H9 (cell line): ENCODE measurements at regions not wholly inside any gene's neighbourhood (a gene's known extent, or its start where the extent isn't known, plus 50 kb on each side); places are given as distances from the start of the nearest gene placed in this dataset.

ENCODE experiments used
- DNase-seq: peaks from one replicate; pipeline ENCODE4 v3.0.0-alpha.2; 2017
- H2AFZ ChIP-seq: one replicate; pipeline ENCODE4 v1.6.1; 2013; ENCODE audit warnings: mild to moderate bottlenecking, low read length, control low read depth, moderate library complexity
- H2AK5ac ChIP-seq: 2 replicates; pipeline ENCODE4 v1.6.1; 2013; ENCODE audit warnings: low read length, control low read depth, mixed read lengths; ENCODE audit not compliant: insufficient read length
- H2BK120ac ChIP-seq: one replicate; pipeline ENCODE4 v1.6.1; 2013; ENCODE audit warnings: low read depth, mild to moderate bottlenecking, low read length, control low read depth, inconsistent platforms; ENCODE audit not compliant: poor library complexity, severe bottlenecking
- H2BK12ac ChIP-seq: 2 replicates; pipeline ENCODE4 v1.6.1; 2013; ENCODE audit warnings: low read length, control low read depth, mixed read lengths, low read depth; ENCODE audit not compliant: insufficient read length
- H2BK15ac ChIP-seq: 2 replicates; pipeline ENCODE4 v1.6.1; 2013; ENCODE audit warnings: low read depth, low read length, control low read depth
- H2BK20ac ChIP-seq: one replicate; pipeline ENCODE4 v1.6.1; 2013; ENCODE audit warnings: low read depth, mild to moderate bottlenecking, low read length, control low read depth, inconsistent platforms; ENCODE audit not compliant: poor library complexity, severe bottlenecking
- H2BK5ac ChIP-seq: 2 replicates; pipeline ENCODE4 v1.6.1; 2013; ENCODE audit warnings: low read length, control low read depth, mixed read lengths; ENCODE audit not compliant: insufficient read length
- H3K14ac ChIP-seq: 2 replicates; pipeline ENCODE4 v1.6.1; 2013; ENCODE audit warnings: low read length, control low read depth; ENCODE audit not compliant: insufficient read depth
- H3K18ac ChIP-seq: 2 replicates; pipeline ENCODE4 v1.6.1; 2013; ENCODE audit warnings: low read depth, mild to moderate bottlenecking, mixed read lengths, low read length, control low read depth; ENCODE audit not compliant: insufficient read length
- H3K23ac ChIP-seq: 2 replicates; pipeline ENCODE4 v1.6.1; 2013; ENCODE audit warnings: low read length, control low read depth, mixed read lengths, low read depth; ENCODE audit not compliant: insufficient read length
- H3K23me2 ChIP-seq: 2 replicates; pipeline ENCODE4 v1.6.1; 2013; ENCODE audit warnings: low read depth, mild to moderate bottlenecking, mixed read lengths, low read length, control low read depth; ENCODE audit not compliant: insufficient read length, poor library complexity, severe bottlenecking
- H3K27ac ChIP-seq: 2 replicates; pipeline ENCODE4 v1.5.1; 2013; ENCODE audit warnings: low read length, control low read depth, mixed read lengths, low read depth; ENCODE audit not compliant: insufficient read length
- H3K27me3 ChIP-seq: 2 replicates; pipeline ENCODE4 v1.6.1; 2013; ENCODE audit warnings: low read length, control low read depth, inconsistent platforms; ENCODE audit not compliant: insufficient read depth
- H3K4ac ChIP-seq: 2 replicates; pipeline ENCODE4 v1.6.1; 2013; ENCODE audit warnings: low read depth, mild to moderate bottlenecking, control low read depth, inconsistent platforms, low read length, moderate library complexity
- H3K4me1 ChIP-seq: 2 replicates; pipeline ENCODE4 v1.6.1; 2013; ENCODE audit warnings: low read length, control low read depth, inconsistent platforms; ENCODE audit not compliant: insufficient read depth
- H3K4me2 ChIP-seq: 2 replicates; pipeline ENCODE4 v1.6.1; 2013; ENCODE audit warnings: low read length, control low read depth, mixed read lengths; ENCODE audit not compliant: insufficient read length, insufficient read depth
- H3K56ac ChIP-seq: 2 replicates; pipeline ENCODE4 v1.6.1; 2013; ENCODE audit warnings: low read depth, mild to moderate bottlenecking, mixed read lengths, low read length, control low read depth; ENCODE audit not compliant: insufficient read length
- H3K79me1 ChIP-seq: 2 replicates; pipeline ENCODE4 v1.6.1; 2013; ENCODE audit warnings: low read depth, mild to moderate bottlenecking, moderate library complexity, low read length, control low read depth, inconsistent platforms; ENCODE audit not compliant: insufficient read depth, poor library complexity, severe bottlenecking
- H3K79me2 ChIP-seq: 2 replicates; pipeline ENCODE4 v1.6.1; 2013; ENCODE audit warnings: low read length, control low read depth, inconsistent platforms; ENCODE audit not compliant: insufficient read depth
- H3K9ac ChIP-seq: 2 replicates; pipeline ENCODE4 v1.6.1; 2013; ENCODE audit warnings: low read length, control low read depth, mixed read lengths; ENCODE audit not compliant: insufficient read length; ENCODE audit errors: extremely low read depth
- H3K9me3 ChIP-seq: one replicate; pipeline ENCODE4 v1.6.1; 2013; ENCODE audit warnings: low read depth, low read length, inconsistent platforms; ENCODE audit not compliant: control insufficient read depth
- H3T11ph ChIP-seq: one replicate; pipeline ENCODE4 v1.6.1; 2013; ENCODE audit warnings: mild to moderate bottlenecking, low read length, control low read depth, inconsistent platforms
- H4K20me1 ChIP-seq: one replicate; pipeline ENCODE4 v1.6.1; 2013; ENCODE audit not compliant: control insufficient read depth, insufficient read length, insufficient read depth
- H4K5ac ChIP-seq: 2 replicates; pipeline ENCODE4 v1.6.1; 2013; ENCODE audit warnings: low read depth, mild to moderate bottlenecking, mixed read lengths, low read length, control low read depth; ENCODE audit not compliant: insufficient read length
- H4K8ac ChIP-seq: replicated peaks from 2 replicates; pipeline ENCODE4 v1.6.1; 2013; ENCODE audit warnings: low read length, control low read depth, mixed read lengths, low read depth; ENCODE audit not compliant: insufficient read length
- H4K91ac ChIP-seq: 2 replicates; pipeline ENCODE4 v1.6.1; 2013; ENCODE audit warnings: low read depth, mild to moderate bottlenecking, moderate library complexity, mixed read lengths, low read length, control low read depth; ENCODE audit not compliant: insufficient read length
- H3K27ac Mint-ChIP-seq, 3 experiments: 2 replicates in 2 of 3; 3 replicates in 1 of 3; pipeline ENCODE4 v1.8.0; 2020 to 2021; ENCODE audit warnings: mixed read lengths in 3 of 3, mild to moderate bottlenecking in 1 of 3, moderate library complexity in 1 of 3
- H3K27me3 Mint-ChIP-seq: 2 replicates; pipeline ENCODE4 v1.8.0; 2021; ENCODE audit warnings: low read depth, mild to moderate bottlenecking, moderate library complexity, mixed read lengths
- H3K36me3 Mint-ChIP-seq, 3 experiments: 2 replicates in 2 of 3; 3 replicates in 1 of 3; pipeline ENCODE4 v1.8.0; 2020 to 2021; ENCODE audit warnings: low read depth in 3 of 3, mixed read lengths in 3 of 3; ENCODE audit not compliant: insufficient read depth in 1 of 3
- H3K4me1 Mint-ChIP-seq, 2 experiments: 2 replicates each; pipeline ENCODE4 v1.8.0; 2020; ENCODE audit warnings: mixed read lengths in 2 of 2
- H3K4me3 Mint-ChIP-seq, 2 experiments: 2 replicates in 1 of 2; 3 replicates in 1 of 2; pipeline ENCODE4 v1.8.0; 2020 to 2021; ENCODE audit warnings: mild to moderate bottlenecking in 2 of 2, mixed read lengths in 2 of 2, moderate library complexity in 1 of 2
- H3K9me3 Mint-ChIP-seq, 2 experiments: 2 replicates in 1 of 2; 3 replicates in 1 of 2; pipeline ENCODE4 v1.8.0; 2020; ENCODE audit warnings: mild to moderate bottlenecking in 2 of 2, mixed read lengths in 2 of 2, moderate library complexity in 1 of 2
- WGBS: extraction: QIAGEN DNeasy Blood & Tissue Kit; methylation state at CpG from one replicate; pipeline ENCODE4 v1.1.7; 2013; ENCODE audit warnings: missing lambda C conversion rate, low lambda C conversion rate, mixed read lengths; ENCODE audit not compliant: insufficient read length; ENCODE audit errors: extremely low coverage; 5-methylcytosine and 5-hydroxymethylcytosine counted together
- TF ChIP-seq, protein P1 (sequence below): fragments of 200-600 bp; sonication (generic); conservative IDR thresholded peaks from 3 replicates; pipeline ENCODE4 v1.8.0; 2021; ENCODE audit warnings: antibody characterized with exemption, mild to moderate bottlenecking

DNA sequence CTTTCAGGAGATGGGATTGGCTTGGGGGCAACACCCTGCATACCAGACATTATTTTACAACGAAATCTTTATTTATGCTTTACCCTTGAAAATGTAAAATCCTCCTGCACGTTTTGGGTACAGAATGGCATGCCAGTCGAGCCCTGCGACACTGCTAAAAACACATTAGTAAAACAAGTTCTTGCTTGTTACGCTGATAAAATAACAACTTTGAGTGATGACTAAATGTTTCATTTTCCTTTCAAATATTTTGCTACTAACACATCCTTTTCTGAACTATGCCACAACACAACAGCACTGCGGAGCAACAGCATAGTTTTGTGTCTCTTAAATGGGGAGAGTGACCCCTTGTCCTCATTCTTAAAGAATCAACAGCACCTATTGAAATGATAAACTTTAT is 76.0 kb upstream of the SEMA3D start:
- H2BK5ac ChIP-seq = peak overlapping the region; percentile 79
- TF ChIP-seq, protein P1, sequence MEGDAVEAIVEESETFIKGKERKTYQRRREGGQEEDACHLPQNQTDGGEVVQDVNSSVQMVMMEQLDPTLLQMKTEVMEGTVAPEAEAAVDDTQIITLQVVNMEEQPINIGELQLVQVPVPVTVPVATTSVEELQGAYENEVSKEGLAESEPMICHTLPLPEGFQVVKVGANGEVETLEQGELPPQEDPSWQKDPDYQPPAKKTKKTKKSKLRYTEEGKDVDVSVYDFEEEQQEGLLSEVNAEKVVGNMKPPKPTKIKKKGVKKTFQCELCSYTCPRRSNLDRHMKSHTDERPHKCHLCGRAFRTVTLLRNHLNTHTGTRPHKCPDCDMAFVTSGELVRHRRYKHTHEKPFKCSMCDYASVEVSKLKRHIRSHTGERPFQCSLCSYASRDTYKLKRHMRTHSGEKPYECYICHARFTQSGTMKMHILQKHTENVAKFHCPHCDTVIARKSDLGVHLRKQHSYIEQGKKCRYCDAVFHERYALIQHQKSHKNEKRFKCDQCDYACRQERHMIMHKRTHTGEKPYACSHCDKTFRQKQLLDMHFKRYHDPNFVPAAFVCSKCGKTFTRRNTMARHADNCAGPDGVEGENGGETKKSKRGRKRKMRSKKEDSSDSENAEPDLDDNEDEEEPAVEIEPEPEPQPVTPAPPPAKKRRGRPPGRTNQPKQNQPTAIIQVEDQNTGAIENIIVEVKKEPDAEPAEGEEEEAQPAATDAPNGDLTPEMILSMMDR = no peak
- no peak overlapping the region for H2BK12ac ChIP-seq
- H3K9me3 Mint-ChIP-seq = no peaks in the 10 kb centered on the region
- H3K79me1 ChIP-seq = no peaks in the 10 kb centered on the region
- H2BK20ac ChIP-seq = no peak overlapping the region
- H4K91ac ChIP-seq = no peak overlapping the region
- peak overlapping the region in 1 of 3 experiments; percentile 8; a peak in 1 of 7 replicates for H3K27ac Mint-ChIP-seq
- H3K4ac ChIP-seq = no peak overlapping the region
- no peak for DNase-seq
- no peak overlapping the region for H2BK15ac ChIP-seq
- H4K5ac ChIP-seq = no peak overlapping the region
- H3K56ac ChIP-seq = no peak overlapping the region
- no peaks in the 10 kb centered on the region for H4K20me1 ChIP-seq
- H3K23me2 ChIP-seq = no peaks in the 10 kb centered on the region
- no peak overlapping the region for H3K18ac ChIP-seq
- H3K27me3 ChIP-seq = no peaks in the 10 kb centered on the region
- no peaks in the 10 kb centered on the region for H3K27me3 Mint-ChIP-seq
- H3T11ph ChIP-seq = no peak overlapping the region
- no peaks in the 10 kb centered on the region for H3K36me3 Mint-ChIP-seq
- no peaks in the 10 kb centered on the region; the same call in 1 of the 2 replicates for H3K4me1 ChIP-seq
- H3K9ac ChIP-seq = no peak overlapping the region
- no peak overlapping the region for H3K23ac ChIP-seq
- H3K4me2 ChIP-seq = no peak overlapping the region
- no peak overlapping the region for H4K8ac ChIP-seq
- H2BK120ac ChIP-seq = no peak overlapping the region
- H3K27ac ChIP-seq = no peak overlapping the region
- H3K14ac ChIP-seq = no peak overlapping the region
- no peak overlapping the region for H2AK5ac ChIP-seq
- H3K4me1 Mint-ChIP-seq = peaks cover 13% of the 10 kb centered on the region in 2 experiments
- no peak overlapping the region for H2AFZ ChIP-seq
- no peaks in the 10 kb centered on the region for H3K9me3 ChIP-seq
- H3K79me2 ChIP-seq = no peaks in the 10 kb centered on the region
- no CpG with 5 or more reads among the region's 6 CpGs for WGBS
- no peak overlapping the region for H3K4me3 Mint-ChIP-seq
